ENCODE measurements at regions not wholly inside any gene's neighbourhood (a gene's known extent, or its start where the extent isn't known, plus 50 kb on each side); places are given as distances from the start of the nearest gene placed in this dataset.
"Not testable (repeated sequence)": the region's sequence is repeated elsewhere in the genome, so short reads cannot be mapped to it uniquely, and the experiment has no call there.

GRCh38 chr14:97946641-97947040 lies 1149.5 kb downstream of the VRK1 start:
- no peak for DNase-seq (ENCODE audit: low read depth)

GRCh38 chr14:97948841-97949240 lies 1151.7 kb downstream of the VRK1 start:
- no peak for DNase-seq (ENCODE audit: low read depth)

GRCh38 chr14:97956581-97957340 lies 1159.6 kb downstream of the VRK1 start:
- no peak for DNase-seq (ENCODE audit: low read depth)

- DNase-seq (ENCODE audit: low read depth), result no peak
Observed at GRCh38 chr14:97959251-97959650, 1162.1 kb downstream of the VRK1 start.

- no peak for DNase-seq (ENCODE audit: low read depth)
Observed at GRCh38 chr14:97960436-97960835, 1163.3 kb downstream of the VRK1 start.

- DNase-seq (ENCODE audit: low read depth), result no peak
Observed at GRCh38 chr14:97970222-97970621, 1173.0 kb downstream of the VRK1 start.

- DNase-seq (ENCODE audit: low read depth), result no peak
Observed at GRCh38 chr14:97975216-97975615, 1178.0 kb downstream of the VRK1 start.

GRCh38 chr14:97975962-97976361 lies 1178.8 kb downstream of the VRK1 start:
- no peak for DNase-seq (ENCODE audit: low read depth)

GRCh38 chr14:97976861-97977260 lies 1179.7 kb downstream of the VRK1 start:
- DNase-seq (ENCODE audit: low read depth), result no peak

- peak; percentile 55 for DNase-seq (ENCODE audit: low read depth)
Observed at GRCh38 chr14:97977651-97978261, 1180.6 kb downstream of the VRK1 start.

GRCh38 chr14:97978341-97978740 lies 1181.2 kb downstream of the VRK1 start:
- DNase-seq (ENCODE audit: low read depth), result peak; percentile 66

- no peak for DNase-seq (ENCODE audit: low read depth)
Observed at GRCh38 chr14:97993508-97994019, 1196.4 kb downstream of the VRK1 start.

GRCh38 chr14:97994020-97994531 lies 1196.9 kb downstream of the VRK1 start:
- peak; percentile 21 for DNase-seq (ENCODE audit: low read depth)

GRCh38 chr14:97995038-97995437 lies 1197.9 kb downstream of the VRK1 start:
- no peak for DNase-seq (ENCODE audit: low read depth)

- DNase-seq (ENCODE audit: low read depth), result no peak
Observed at GRCh38 chr14:97995531-97995930, 1198.3 kb downstream of the VRK1 start.

GRCh38 chr14:98006008-98006407 lies 1208.8 kb downstream of the VRK1 start:
- DNase-seq (ENCODE audit: low read depth), result no peak

- no peak for DNase-seq (ENCODE audit: low read depth)
Observed at GRCh38 chr14:98008381-98009113, 1211.4 kb downstream of the VRK1 start.

GRCh38 chr14:98009177-98009576 lies 1212.0 kb downstream of the VRK1 start:
- DNase-seq (ENCODE audit: low read depth), result not testable (repeated sequence)

GRCh38 chr14:98010784-98011183 lies 1213.6 kb downstream of the VRK1 start:
- DNase-seq (ENCODE audit: low read depth), result no peak

- DNase-seq (ENCODE audit: low read depth), result no peak
Observed at GRCh38 chr14:98014851-98015615, 1217.9 kb downstream of the VRK1 start.

GRCh38 chr14:98015921-98016320 lies 1218.7 kb downstream of the VRK1 start:
- DNase-seq (ENCODE audit: low read depth), result no peak

GRCh38 chr14:98018628-98019027 lies 1221.4 kb downstream of the VRK1 start:
- peak; percentile 9 for DNase-seq (ENCODE audit: low read depth)

Measured in T-helper 22 cell (primary cell).